ENCODE measurements at regions not wholly inside any gene's neighbourhood (a gene's known extent, or its start where the extent isn't known, plus 50 kb on each side); places are given as distances from the start of the nearest gene placed in this dataset.
"Not testable (repeated sequence)": the region's sequence is repeated elsewhere in the genome, so short reads cannot be mapped to it uniquely, and the experiment has no call there.

GRCh38 chr5:8720506-8720905, 825.4 kb downstream of the SEMA5A start:
- DNase-seq (ENCODE audit: low spot score): no peak

DNA sequence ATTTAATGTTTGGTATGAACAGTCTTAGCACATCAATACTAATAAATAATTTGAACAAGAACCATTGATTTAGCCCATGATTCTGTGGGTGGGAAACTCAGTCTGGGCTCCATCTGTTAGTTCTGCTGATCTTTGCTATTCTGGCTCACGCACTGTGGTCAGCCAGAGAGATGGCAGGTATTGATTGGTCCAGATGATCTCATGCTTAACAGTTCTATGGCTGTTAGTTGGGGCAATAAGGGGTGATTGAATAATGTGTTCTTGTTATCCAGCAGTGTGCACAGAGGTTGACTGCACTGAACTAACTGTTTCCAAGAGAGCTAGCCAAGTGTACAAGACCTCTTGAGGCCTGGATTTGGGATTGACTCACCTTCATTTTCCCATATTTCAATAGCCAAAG, 824.3 kb downstream of the SEMA5A start:
- DNase-seq (ENCODE audit: low spot score): no peak

GRCh38 chr5:8726383-8727036, 819.4 kb downstream of the SEMA5A start:
- DNase-seq (ENCODE audit: low spot score): no peak

DNA sequence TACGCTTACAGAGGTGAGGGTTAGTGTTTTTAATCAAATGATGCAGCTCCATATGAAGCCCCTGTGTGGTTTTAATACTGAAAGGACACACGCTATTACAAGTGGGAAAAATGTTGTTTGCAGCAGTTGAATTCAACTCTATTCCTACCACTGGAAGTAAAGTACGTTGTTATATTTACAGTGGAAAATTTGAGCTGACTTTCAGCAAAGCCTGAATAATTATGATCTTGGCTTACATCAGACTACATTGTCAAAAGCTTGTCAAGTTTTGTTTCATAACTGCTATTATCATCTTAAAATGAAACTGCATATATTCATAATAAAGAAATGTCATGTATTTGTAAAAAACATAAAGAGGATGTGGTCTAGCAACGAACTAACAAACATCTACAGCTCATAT, 818.5 kb downstream of the SEMA5A start:
- no peak for DNase-seq (ENCODE audit: low spot score)

- no peak for DNase-seq (ENCODE audit: low spot score)
Measured at GRCh38 chr5:8729437-8729836, 816.4 kb downstream of the SEMA5A start.

DNA sequence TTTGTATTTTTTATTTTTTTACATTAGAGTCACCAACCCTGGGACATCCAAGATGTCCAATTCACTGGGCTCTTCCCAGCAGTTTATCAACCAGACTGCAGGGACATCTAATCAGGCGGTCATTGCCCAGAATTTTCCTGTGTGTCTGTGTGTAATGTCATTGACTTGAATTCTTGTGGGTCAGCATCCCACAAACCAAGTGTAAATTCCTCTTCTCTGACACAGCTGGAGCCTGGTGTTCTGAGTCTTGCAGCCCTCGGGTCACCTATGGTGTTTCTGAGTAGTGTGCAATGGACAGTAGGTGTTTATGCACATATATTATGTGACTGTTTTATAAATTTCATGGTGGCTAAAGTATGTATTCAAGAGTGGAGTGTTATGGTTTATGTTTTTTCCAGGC, 815.7 kb downstream of the SEMA5A start:
- DNase-seq (ENCODE audit: low spot score): no peak

DNA sequence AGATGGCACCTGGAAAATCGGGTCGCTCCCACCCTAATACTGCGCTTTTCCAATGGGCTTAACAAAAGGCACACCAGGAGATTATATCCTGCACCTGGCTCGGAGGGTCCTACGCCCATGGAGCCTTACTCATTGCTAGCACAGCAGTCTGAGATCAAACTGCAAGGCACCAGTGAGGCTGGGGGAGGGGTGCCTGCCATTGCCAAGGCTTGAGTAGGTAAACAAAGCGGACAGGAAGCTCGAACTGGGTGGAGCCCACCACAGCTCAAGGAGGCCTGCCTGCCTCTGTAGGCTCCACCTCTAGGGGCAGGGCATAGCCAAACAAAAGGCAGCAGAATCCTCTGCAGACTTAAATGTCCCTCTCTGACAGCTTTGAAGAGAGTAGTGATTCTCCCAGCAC, 814.8 kb downstream of the SEMA5A start:
- DNase-seq (ENCODE audit: low spot score): not testable (repeated sequence)

DNA sequence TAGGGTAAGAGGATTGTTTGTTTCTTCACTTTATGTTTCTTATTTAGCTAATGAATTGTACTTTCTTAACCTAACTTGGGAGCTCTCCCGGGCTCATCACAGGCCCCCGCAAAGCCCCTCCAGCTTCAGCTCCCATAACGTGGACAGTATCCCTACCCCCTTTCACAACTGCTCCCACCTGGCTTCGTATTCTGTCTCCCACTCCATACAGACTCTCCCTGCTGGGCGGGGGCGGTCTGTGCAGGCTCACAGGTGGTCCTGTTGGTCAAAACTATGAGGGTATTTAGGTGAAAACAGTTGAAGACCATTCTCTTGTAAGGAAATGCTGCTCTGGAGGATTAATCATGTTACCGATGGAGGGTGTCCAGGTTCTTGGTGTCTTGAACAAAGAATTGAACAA, 805.3 kb downstream of the SEMA5A start:
- no peak for DNase-seq (ENCODE audit: low spot score)

- no peak for DNase-seq (ENCODE audit: low spot score)
Measured at GRCh38 chr5:8749556-8749955, 796.3 kb downstream of the SEMA5A start.

- DNase-seq (ENCODE audit: low spot score): no peak
Measured at GRCh38 chr5:8750100-8750499, 795.8 kb downstream of the SEMA5A start.

GRCh38 chr5:8751971-8752370, 793.9 kb downstream of the SEMA5A start:
- no peak for DNase-seq (ENCODE audit: low spot score)

GRCh38 chr5:8752595-8752994, 793.3 kb downstream of the SEMA5A start:
- DNase-seq (ENCODE audit: low spot score): no peak

DNA sequence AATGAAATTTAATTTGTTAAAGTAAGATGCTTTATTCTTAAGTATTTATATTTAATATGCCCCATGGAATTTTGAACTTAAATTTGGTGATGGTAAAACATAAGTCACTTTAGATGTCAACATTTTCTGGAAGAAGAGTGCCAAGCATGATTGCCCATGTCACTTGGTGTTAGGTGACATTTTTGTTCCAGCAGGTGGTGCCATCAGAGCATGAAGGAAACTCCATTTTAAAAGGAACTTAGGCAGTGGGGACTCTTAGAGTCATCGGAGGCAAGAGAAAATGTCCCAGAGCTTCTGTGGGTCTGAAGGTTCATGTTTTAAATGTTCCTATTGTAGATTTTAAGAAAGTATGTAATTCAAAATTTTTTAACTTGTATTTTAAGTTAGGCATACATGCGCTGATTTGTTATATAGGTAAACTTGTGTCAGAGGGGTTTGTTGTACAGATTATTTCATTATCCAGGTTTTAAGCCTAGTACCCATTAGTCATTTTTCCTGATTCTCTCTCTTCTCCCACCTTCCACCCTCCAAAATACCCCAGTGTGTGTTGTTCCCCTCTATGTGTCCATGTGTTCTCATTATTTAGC, 789.3 kb downstream of the SEMA5A start:
- no peak for DNase-seq (ENCODE audit: low spot score)

DNA sequence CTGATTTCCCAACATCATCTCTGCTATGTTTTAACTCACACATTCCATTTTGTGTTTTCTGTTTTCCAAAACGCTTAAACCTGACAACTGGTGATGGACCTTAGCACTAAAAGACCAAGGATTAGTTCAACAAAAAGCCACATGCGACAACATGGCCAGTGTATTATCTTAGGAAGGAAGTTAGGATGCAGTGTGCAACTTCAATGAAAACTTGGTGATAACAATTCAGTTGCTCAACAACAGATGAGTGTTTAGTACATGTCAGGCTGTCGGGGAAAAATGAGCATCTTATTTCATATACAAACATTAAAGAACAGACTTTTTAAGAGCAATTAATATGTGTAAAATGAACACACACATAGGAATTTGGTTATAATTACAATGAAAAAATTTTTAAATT, 780.0 kb downstream of the SEMA5A start:
- no peak for DNase-seq (ENCODE audit: low spot score)

GRCh38 chr5:8766448-8766847, 779.4 kb downstream of the SEMA5A start:
- no peak for DNase-seq (ENCODE audit: low spot score)

- DNase-seq (ENCODE audit: low spot score): no peak
Measured at GRCh38 chr5:8767111-8767510, 778.8 kb downstream of the SEMA5A start.

DNA sequence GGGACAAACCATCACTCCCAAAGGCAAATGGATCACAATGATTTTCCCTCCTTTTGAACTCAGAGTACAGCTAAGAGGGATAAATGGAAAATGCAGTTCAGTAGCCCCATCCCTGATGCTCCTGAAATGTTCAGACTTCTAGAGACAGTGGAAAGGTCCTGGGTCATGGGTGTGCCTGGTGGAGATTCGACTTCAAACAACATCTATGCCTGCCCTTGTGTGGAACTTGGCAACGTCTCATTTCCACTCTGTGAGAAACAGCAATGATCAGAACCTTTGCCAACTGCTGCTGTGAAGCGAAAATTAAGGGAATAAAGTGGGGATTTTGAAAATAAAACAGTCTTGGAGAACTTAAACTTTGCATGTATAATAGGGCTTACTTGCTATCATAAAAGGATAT, 778.1 kb downstream of the SEMA5A start:
- no peak for DNase-seq (ENCODE audit: low spot score)

DNA sequence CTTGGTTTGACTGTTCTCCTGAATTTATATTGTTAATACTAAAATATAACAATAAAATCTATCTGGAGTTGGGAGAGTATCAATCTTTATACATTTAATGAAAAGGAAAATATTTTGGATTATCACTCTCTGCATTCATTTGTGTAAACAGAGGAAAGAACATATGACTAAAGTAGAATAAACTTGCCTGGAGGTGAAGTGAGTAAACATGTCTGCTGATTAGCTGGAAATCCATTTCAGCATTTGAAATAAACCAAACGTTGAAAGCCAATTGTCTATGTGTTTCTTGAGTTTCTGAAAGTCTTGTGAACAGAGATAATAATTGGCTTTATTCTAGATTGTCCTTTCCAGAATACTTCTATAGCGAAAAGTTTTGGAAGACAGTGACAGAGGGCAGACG, 776.2 kb downstream of the SEMA5A start:
- no peak for DNase-seq (ENCODE audit: low spot score)

DNA sequence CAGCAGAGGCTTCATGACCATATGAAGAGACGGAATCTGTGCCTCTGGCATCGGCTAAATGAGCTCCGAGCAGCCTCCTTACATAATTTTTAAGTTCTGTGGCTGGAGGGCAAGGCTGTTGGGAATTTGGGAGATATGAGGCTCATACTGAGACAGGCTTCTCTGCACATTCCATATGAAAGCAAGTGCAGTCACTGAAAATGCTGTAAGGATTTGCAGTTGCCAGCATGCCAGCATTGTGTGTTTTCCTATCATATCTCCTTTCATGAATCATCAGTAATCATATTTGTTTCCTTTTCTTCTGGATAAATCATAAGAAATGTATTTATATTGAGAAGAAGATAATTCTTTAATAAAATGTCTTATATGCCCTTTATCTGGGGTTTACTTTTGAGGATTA, 775.4 kb downstream of the SEMA5A start:
- DNase-seq (ENCODE audit: low spot score): no peak

DNA sequence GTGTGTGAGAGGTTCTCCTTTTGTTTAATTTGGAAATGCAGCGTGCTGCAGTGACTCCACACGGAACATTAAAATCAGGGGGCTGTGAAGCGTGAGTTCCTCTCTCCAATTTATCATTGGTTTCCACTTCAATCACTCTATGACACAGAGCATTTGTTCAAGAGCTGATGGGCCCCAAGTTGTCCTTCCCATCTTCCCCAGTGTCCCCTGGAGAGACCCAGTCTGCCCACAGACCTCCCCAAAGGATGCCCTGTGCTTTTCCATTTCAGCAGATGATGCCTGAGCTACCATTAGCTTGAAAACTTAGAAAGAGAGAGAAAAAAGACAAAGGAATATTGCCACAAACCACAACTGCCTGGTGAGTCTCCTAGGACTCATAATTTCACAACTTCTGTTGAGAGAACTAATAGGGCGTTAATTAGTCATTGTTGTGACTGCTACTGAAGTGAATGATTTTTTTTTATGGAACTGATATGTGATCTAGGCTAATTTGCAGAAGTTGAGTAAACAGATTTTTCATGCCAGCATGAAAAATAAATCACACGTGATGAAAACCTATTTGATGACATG, 772.7 kb downstream of the SEMA5A start:
- DNase-seq (ENCODE audit: low spot score): no peak

DNA sequence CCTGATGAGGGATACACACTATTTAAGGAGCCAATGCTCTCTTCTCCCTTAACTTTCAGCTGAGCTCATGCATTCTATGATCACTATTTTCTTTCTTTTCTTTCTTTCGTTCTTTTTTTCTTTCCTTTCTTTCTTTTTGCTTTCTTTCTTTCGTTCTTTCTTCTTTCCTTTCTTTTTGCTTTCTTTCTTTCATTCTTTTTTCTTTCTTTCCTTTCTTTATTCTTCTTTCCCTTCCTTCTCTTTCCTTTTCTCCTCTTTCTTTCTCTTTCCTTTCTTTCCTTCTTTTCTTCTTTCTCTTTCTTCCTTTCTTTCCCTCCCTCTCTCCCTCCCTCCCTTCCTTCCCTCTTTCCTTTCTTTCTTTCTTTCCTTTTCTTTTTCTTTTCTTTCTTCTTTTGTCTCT, 761.2 kb downstream of the SEMA5A start:
- DNase-seq (ENCODE audit: low spot score): no peak

DNA sequence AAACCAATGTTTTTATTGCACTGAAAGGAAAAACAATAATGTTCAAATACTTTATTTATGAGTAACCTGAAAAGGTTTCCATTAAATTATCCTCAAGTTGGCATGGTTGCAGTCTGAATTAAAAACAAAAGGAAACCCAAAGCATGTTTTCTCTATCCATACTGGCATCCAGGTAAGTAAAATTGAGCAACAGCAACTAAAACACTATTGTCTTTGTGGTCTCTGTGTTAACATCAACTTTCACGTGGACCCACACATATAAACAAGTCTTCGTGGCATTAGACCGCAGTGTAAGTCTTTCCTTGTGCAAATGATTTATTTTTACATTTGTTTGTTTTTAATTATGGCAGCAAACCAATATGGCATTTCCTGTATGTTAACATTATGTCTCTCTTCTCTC, 757.6 kb downstream of the SEMA5A start:
- no peak for DNase-seq (ENCODE audit: low spot score)

DNA sequence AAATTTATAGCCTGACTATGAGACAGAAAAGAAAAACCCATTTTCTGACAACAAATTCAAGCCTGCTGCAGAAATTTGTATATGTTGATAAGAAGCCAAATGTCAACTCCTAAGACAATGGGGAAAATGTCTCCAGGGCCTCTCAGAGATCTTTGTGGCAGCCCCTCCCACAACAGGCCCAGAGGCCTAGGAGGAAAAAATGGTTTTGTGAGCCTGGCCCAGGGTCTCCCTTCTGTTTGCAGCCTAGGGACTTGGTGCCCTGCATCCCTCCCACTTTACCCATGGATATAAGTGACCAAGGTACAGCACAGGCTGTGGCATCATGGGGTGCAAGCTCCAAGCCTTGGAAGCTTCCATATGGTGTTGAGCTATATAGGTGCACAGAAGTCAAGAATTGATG, 740.2 kb downstream of the SEMA5A start:
- no peak for DNase-seq (ENCODE audit: low spot score)

GRCh38 chr5:8807636-8808035, 738.2 kb downstream of the SEMA5A start:
- DNase-seq (ENCODE audit: low spot score): no peak

Measured in HuH-7 (cell line).